ENCODE measurements at regions not wholly inside any gene's neighbourhood (a gene's known extent, or its start where the extent isn't known, plus 50 kb on each side); places are given as distances from the start of the nearest gene placed in this dataset.

GRCh38 chr5:92092239-92092638 lies 709.1 kb upstream of the ARRDC3 start:
- TF ChIP-seq POLR2A (IDR thresholded peaks at IDR 0.05), result no peak
- TF ChIP-seq, protein P1, sequence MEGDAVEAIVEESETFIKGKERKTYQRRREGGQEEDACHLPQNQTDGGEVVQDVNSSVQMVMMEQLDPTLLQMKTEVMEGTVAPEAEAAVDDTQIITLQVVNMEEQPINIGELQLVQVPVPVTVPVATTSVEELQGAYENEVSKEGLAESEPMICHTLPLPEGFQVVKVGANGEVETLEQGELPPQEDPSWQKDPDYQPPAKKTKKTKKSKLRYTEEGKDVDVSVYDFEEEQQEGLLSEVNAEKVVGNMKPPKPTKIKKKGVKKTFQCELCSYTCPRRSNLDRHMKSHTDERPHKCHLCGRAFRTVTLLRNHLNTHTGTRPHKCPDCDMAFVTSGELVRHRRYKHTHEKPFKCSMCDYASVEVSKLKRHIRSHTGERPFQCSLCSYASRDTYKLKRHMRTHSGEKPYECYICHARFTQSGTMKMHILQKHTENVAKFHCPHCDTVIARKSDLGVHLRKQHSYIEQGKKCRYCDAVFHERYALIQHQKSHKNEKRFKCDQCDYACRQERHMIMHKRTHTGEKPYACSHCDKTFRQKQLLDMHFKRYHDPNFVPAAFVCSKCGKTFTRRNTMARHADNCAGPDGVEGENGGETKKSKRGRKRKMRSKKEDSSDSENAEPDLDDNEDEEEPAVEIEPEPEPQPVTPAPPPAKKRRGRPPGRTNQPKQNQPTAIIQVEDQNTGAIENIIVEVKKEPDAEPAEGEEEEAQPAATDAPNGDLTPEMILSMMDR (IDR thresholded peaks at IDR 0.05), result no peak
- intact Hi-C loops (cut with DNase I), result no loop called here
- Histone ChIP-seq H3K27me3 (no peaks in the 10 kb centered on the region), H3K27ac (no peak overlapping the region), H3K4me3 (no peak overlapping the region), H3K9me3 (peaks cover 0 to 4% (median 0%) of the 10 kb centered on the region in 12 donors), H3K36me3 (no peaks in the 10 kb centered on the region), H3K4me1 (no peaks in the 10 kb centered on the region)
- no peak for DNase-seq
- no peak for ATAC-seq
- 41 to 59% (median 55%) methylated on average over 1 of the region's 1 CpG for WGBS, 4 donors

DNA sequence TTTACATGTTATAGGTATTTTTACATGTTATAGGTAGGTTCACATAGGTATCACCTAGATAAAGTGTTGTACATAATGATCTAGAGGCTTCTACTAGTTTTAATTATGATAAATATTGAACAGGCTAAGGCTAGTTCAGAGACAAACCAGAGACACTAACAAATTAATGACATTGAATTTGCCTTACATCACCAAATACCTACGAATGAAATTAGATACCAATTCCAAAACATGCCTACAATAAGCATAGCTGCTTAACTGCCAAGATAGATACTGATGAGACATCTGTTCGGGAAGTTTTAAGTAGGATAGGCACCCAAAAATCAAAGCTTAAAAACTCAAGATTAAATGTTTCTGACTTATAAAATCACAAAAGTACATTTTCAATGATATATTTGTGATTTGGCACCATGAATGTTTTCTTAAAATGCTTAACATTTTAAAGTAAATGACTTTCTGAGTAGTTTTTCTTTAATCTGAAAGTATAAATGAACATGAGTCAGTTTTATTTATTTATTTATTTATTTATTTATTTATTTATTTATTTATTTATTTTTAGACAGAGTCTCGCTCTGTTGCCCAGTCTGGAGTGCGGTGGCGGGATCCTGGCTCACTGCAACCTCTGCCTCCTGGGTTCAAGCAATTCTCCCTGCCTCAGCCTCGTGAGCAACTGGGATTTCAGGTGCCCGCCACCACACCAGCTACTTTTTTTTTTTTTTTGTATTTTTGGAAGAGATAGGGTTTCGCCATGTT lies 703.1 kb upstream of the ARRDC3 start:
- Histone ChIP-seq H3K36me3 (no peaks in the 10 kb centered on the region), H3K27ac (no peak overlapping the region), H3K4me1 (no peaks in the 10 kb centered on the region), H3K27me3 (no peaks in the 10 kb centered on the region), H3K4me3 (no peak overlapping the region), H3K9me3 (no peaks in the 10 kb centered on the region)
- TF ChIP-seq, protein P1 (IDR thresholded peaks at IDR 0.05), result no peak
- no peak for TF ChIP-seq POLR2A (IDR thresholded peaks at IDR 0.05)
- intact Hi-C loops (cut with DNase I), result no loop called here
- DNase-seq (no peak), ATAC-seq (no peak)
- WGBS, 4 donors, result 79 to 87% (median 81%) methylated on average over 8 of the region's 8 CpGs

- no peaks in the 10 kb centered on the region for H3K9me3 ChIP-seq
- no peak overlapping the region for H3K4me3 ChIP-seq
- ATAC-seq, result no peak
- WGBS, 4 donors, result 75 to 83% (median 81%) methylated on average over 7 of the region's 7 CpGs
- no peak for TF ChIP-seq POLR2A (IDR thresholded peaks at IDR 0.05)
- TF ChIP-seq, protein P1 (IDR thresholded peaks at IDR 0.05), result no peak
- no peak for DNase-seq
- no peaks in the 10 kb centered on the region for H3K27me3 ChIP-seq
- intact Hi-C loops (cut with DNase I), result no loop called here
- H3K27ac ChIP-seq, result no peak overlapping the region
- no peaks in the 10 kb centered on the region for H3K4me1 ChIP-seq
- H3K36me3 ChIP-seq, result no peaks in the 10 kb centered on the region
Observed at GRCh38 chr5:92081958-92082712, 699.0 kb upstream of the ARRDC3 start.

DNA sequence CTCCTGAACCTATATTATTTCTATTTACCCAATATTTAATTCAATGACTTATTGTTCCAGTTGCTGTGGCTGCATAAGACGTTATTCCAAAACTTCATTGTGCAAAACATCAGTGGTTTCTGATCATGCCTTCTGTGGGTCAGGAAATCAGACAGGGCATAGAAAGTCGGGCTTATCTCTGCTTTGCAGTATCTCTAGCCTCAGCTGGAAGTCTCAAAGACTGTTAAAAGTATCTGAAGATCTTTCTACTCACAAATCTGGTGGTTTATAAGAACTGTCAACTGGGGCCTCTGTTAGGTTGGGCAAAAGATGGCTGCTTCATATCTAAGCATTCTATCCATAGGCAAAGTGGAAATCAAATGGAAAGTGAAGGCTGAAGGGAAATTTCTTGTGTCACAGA lies 687.7 kb upstream of the ARRDC3 start:
- DNase-seq (no peak), ATAC-seq (no peak)
- WGBS, 4 donors, result 19 to 29% (median 28%) methylated on average over 2 of the region's 2 CpGs
- TF ChIP-seq, protein P1 (IDR thresholded peaks at IDR 0.05), result no peak
- no peak for TF ChIP-seq POLR2A (IDR thresholded peaks at IDR 0.05)
- Histone ChIP-seq H3K4me3 (no peak overlapping the region), H3K9me3 (peaks cover 0 to 6% (median 0%) of the 10 kb centered on the region in 12 donors), H3K36me3 (no peaks in the 10 kb centered on the region), H3K27ac (no peak overlapping the region), H3K4me1 (no peaks in the 10 kb centered on the region), H3K27me3 (no peaks in the 10 kb centered on the region)
- intact Hi-C loops (cut with DNase I), result no loop called here

Data from heart left ventricle (tissue), 16 donors.